ENCODE measurements at regions not wholly inside any gene's neighbourhood (a gene's known extent, or its start where the extent isn't known, plus 50 kb on each side); places are given as distances from the start of the nearest gene placed in this dataset.

DNA sequence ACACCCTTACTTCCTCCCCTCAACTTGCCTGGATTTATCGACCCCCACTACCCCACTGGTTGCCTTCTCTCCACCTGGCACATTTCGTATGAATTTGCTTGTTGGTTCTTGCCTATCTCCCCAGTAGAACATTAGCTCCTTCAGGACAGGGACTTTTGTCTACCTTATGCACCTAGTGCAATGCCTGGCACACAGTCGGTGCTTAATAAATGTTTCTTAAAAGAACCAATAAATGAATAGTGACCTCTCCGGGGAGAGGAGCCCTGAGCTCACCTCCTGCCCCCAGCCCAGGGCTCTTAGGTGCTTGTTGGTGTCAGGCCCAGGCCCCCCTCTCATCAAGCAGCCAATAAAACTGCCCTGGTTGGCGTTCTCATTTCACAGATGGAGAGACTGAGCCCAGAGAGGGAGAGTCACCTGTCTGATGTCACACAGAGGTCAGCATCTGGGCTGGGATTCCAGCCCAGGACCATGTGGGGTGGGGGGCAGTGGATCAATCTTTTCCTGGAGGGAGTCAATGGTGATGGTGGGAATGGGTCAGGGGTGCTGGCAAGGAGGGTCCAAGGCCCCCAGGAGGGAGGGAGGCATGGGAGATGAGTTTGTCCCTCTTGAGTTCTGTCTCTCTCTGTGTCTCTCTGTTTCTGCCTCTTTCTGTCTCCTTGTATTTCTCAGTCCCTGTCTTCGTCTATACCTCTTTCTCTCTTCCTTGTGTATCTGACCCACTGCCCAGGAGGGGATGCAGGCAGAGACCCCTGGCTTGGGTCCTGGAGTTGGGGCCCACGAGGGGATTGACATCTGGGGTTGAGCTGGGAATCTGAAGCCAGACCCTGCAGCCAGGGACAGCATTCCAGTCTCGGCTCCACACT is 89.6 kb downstream of the CEBPB start:
- Histone ChIP-seq H3K4me1 (ENCODE audit: control insufficient read depth in 2 of 2, insufficient read depth in 2 of 2, low read length in 2 of 2) (no peaks in the 10 kb centered on the region), H3K27ac (ENCODE audit: low read depth, low read length) (no peak overlapping the region), H3K4me3 (ENCODE audit: low read length) (no peak overlapping the region), H3K9me3 (ENCODE audit: control insufficient read depth in 2 of 3, low read length in 3 of 3) (no peaks in the 10 kb centered on the region), H3K27me3 (ENCODE audit: control insufficient read depth in 2 of 2, insufficient read depth in 2 of 2, low read length in 2 of 2) (no peaks in the 10 kb centered on the region), H3K36me3 (ENCODE audit: control insufficient read depth in 2 of 3, insufficient read depth in 3 of 3, low read length in 3 of 3) (no peaks in the 10 kb centered on the region)
- Mint-ChIP-seq H3K4me1 (peaks cover 0 to 9% (median 0%) of the 10 kb centered on the region in 7 donors), H3K36me3 (no peaks in the 10 kb centered on the region), H3K9me3 (no peaks in the 10 kb centered on the region), H3K27ac (no peak overlapping the region), H3K27me3 (peaks cover 4 to 7% (median 6%) of the 10 kb centered on the region in 5 donors), H3K4me3 (no peak overlapping the region)
- POLR2A ChIA-PET = no interaction called here
- intact Hi-C loops (cut with micrococcal nuclease) = no loop called here
- CTCF ChIA-PET = no interaction called here
- DNase-seq (no peak), ATAC-seq (no peak)

- H3K27me3 ChIP-seq (ENCODE audit: control insufficient read depth in 2 of 2, insufficient read depth in 2 of 2, low read length in 2 of 2) = no peaks in the 10 kb centered on the region
- no peak overlapping the region for H3K4me3 Mint-ChIP-seq
- intact Hi-C loops (cut with micrococcal nuclease) = no loop called here
- H3K4me1 Mint-ChIP-seq = peaks cover 0 to 14% (median 0%) of the 10 kb centered on the region in 7 donors
- no peak for DNase-seq
- ChIA-PET CTCF (no interaction called here), POLR2A (no interaction called here)
- ATAC-seq = no peak
- H3K27ac Mint-ChIP-seq = no peak overlapping the region
- H3K36me3 Mint-ChIP-seq = no peaks in the 10 kb centered on the region
- peaks cover 4 to 8% (median 6%) of the 10 kb centered on the region in 5 donors for H3K27me3 Mint-ChIP-seq
- no peaks in the 10 kb centered on the region for H3K36me3 ChIP-seq (ENCODE audit: control insufficient read depth in 2 of 3, insufficient read depth in 3 of 3, low read length in 3 of 3)
- H3K4me3 ChIP-seq (ENCODE audit: low read length) = no peak overlapping the region
- no peaks in the 10 kb centered on the region for H3K9me3 ChIP-seq (ENCODE audit: control insufficient read depth in 2 of 3, low read length in 3 of 3)
- no peaks in the 10 kb centered on the region for H3K9me3 Mint-ChIP-seq
- no peak overlapping the region for H3K27ac ChIP-seq (ENCODE audit: low read depth, low read length)
- no peaks in the 10 kb centered on the region for H3K4me1 ChIP-seq (ENCODE audit: control insufficient read depth in 2 of 2, insufficient read depth in 2 of 2, low read length in 2 of 2)
Observed at GRCh38 chr20:50280851-50281655, 90.4 kb downstream of the CEBPB start.

- H3K4me3 ChIP-seq (ENCODE audit: low read length) = no peak overlapping the region
- no peak overlapping the region for H3K27ac ChIP-seq (ENCODE audit: low read depth, low read length)
- H3K27me3 ChIP-seq (ENCODE audit: control insufficient read depth in 2 of 2, insufficient read depth in 2 of 2, low read length in 2 of 2) = no peaks in the 10 kb centered on the region
- POLR2A ChIA-PET = no interaction called here
- no peak overlapping the region for H3K4me3 Mint-ChIP-seq
- H3K4me1 Mint-ChIP-seq = peaks cover 0 to 17% (median 0%) of the 10 kb centered on the region in 7 donors
- no peaks in the 10 kb centered on the region for H3K36me3 ChIP-seq (ENCODE audit: control insufficient read depth in 2 of 3, insufficient read depth in 3 of 3, low read length in 3 of 3)
- no peak for DNase-seq
- no peak overlapping the region for H3K27ac Mint-ChIP-seq
- peaks cover 3 to 9% (median 6%) of the 10 kb centered on the region in 5 donors for H3K27me3 Mint-ChIP-seq
- ATAC-seq = no peak
- H3K36me3 Mint-ChIP-seq = no peaks in the 10 kb centered on the region
- H3K9me3 ChIP-seq (ENCODE audit: control insufficient read depth in 2 of 3, low read length in 3 of 3) = no peaks in the 10 kb centered on the region
- no peaks in the 10 kb centered on the region for H3K4me1 ChIP-seq (ENCODE audit: control insufficient read depth in 2 of 2, insufficient read depth in 2 of 2, low read length in 2 of 2)
- intact Hi-C loops (cut with micrococcal nuclease) = no loop called here
- CTCF ChIA-PET = no interaction called here
- no peaks in the 10 kb centered on the region for H3K9me3 Mint-ChIP-seq
Observed at GRCh38 chr20:50281831-50282591, 91.4 kb downstream of the CEBPB start.

GRCh38 chr20:50282592-50283241 is 92.1 kb downstream of the CEBPB start:
- peaks cover 0 to 17% (median 0%) of the 10 kb centered on the region in 7 donors for H3K4me1 Mint-ChIP-seq
- ATAC-seq = no peak
- Histone ChIP-seq H3K36me3 (ENCODE audit: control insufficient read depth in 2 of 3, insufficient read depth in 3 of 3, low read length in 3 of 3) (no peaks in the 10 kb centered on the region), H3K4me3 (ENCODE audit: low read length) (no peak overlapping the region), H3K9me3 (ENCODE audit: control insufficient read depth in 2 of 3, low read length in 3 of 3) (no peaks in the 10 kb centered on the region), H3K4me1 (ENCODE audit: control insufficient read depth in 2 of 2, insufficient read depth in 2 of 2, low read length in 2 of 2) (no peaks in the 10 kb centered on the region), H3K27ac (ENCODE audit: low read depth, low read length) (no peak overlapping the region), H3K27me3 (ENCODE audit: control insufficient read depth in 2 of 2, insufficient read depth in 2 of 2, low read length in 2 of 2) (no peaks in the 10 kb centered on the region)
- H3K27me3 Mint-ChIP-seq = peaks cover 1 to 7% (median 5%) of the 10 kb centered on the region in 5 donors
- CTCF ChIA-PET = no interaction called here
- no peak overlapping the region for H3K4me3 Mint-ChIP-seq
- no peaks in the 10 kb centered on the region for H3K9me3 Mint-ChIP-seq
- peak overlapping the region in 3 of 9 donors; percentile 11 to 61 (median 30) for H3K27ac Mint-ChIP-seq
- POLR2A ChIA-PET = no interaction called here
- intact Hi-C loops (cut with micrococcal nuclease) = no loop called here
- no peaks in the 10 kb centered on the region for H3K36me3 Mint-ChIP-seq
- DNase-seq = no peak

DNA sequence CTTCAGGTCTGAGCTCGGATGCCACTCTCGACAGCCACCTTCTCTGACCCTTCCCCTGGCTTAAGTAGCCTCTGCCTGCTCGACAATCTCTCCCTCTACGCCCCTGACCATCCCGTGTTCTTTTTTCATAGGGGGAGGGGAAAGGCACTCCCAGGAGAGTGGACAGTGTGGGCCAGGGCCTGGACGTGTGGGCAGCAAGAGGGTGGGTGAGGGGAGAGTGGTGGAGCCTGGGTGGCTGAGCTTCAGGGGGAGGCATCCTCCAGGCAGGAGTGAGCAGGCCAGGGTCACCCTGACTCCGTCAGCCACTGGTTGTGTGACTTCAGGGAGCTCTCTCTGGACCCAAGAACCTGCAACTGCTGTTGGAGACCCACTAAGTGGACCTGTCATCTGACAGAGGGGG is 92.7 kb downstream of the CEBPB start:
- no peak for ATAC-seq
- H3K27me3 Mint-ChIP-seq = peaks cover 0 to 11% (median 2%) of the 10 kb centered on the region in 5 donors
- CTCF ChIA-PET = no interaction called here

More for the DNA sequence above, 92.7 kb downstream of the CEBPB start:
- no peak for DNase-seq
- H3K4me1 ChIP-seq (ENCODE audit: control insufficient read depth in 2 of 2, insufficient read depth in 2 of 2, low read length in 2 of 2) = no peaks in the 10 kb centered on the region
- no peak overlapping the region for H3K4me3 ChIP-seq (ENCODE audit: low read length)
- H3K9me3 ChIP-seq (ENCODE audit: control insufficient read depth in 2 of 3, low read length in 3 of 3) = no peaks in the 10 kb centered on the region
- POLR2A ChIA-PET = no interaction called here
- Mint-ChIP-seq H3K9me3 (no peaks in the 10 kb centered on the region), H3K36me3 (no peaks in the 10 kb centered on the region), H3K4me3 (no peak overlapping the region), H3K27ac (peak overlapping the region in 1 of 9 donors; percentile 11), H3K4me1 (peaks cover 0 to 17% (median 0%) of the 10 kb centered on the region in 7 donors)
- intact Hi-C loops (cut with micrococcal nuclease) = no loop called here
- no peaks in the 10 kb centered on the region for H3K27me3 ChIP-seq (ENCODE audit: control insufficient read depth in 2 of 2, insufficient read depth in 2 of 2, low read length in 2 of 2)
- H3K36me3 ChIP-seq (ENCODE audit: control insufficient read depth in 2 of 3, insufficient read depth in 3 of 3, low read length in 3 of 3) = no peaks in the 10 kb centered on the region
- no peak overlapping the region for H3K27ac ChIP-seq (ENCODE audit: low read depth, low read length)
